HepG2 (cell line): ENCODE measurements at regions not wholly inside any gene's neighbourhood (a gene's known extent, or its start where the extent isn't known, plus 50 kb on each side); places are given as distances from the start of the nearest gene placed in this dataset.

Experiments used
- AHR ChIP-seq: IDR thresholded peaks from 2 replicates; pipeline ENCODE4 v1.6.1; 2018; ENCODE audit warnings: missing genetic modification reagents, missing compliant biosample characterization
- ARHGAP35 ChIP-seq: sonication (generic); formaldehyde crosslinking; IDR thresholded peaks from 2 replicates; pipeline ENCODE4 v1.9.0; 2022; ENCODE audit warnings: mild to moderate bottlenecking, inconsistent platforms, moderate library complexity, missing genetic modification reagents, borderline replicate concordance
- CTCF ChIP-seq: sonication (generic); formaldehyde crosslinking; IDR thresholded peaks from 2 replicates; pipeline ENCODE4 v1.5.0; 2020; ENCODE audit warnings: mild to moderate bottlenecking, missing genetic modification reagents, moderate library complexity
- FOXJ3 ChIP-seq: sonication (generic); formaldehyde crosslinking; IDR thresholded peaks from 2 replicates; pipeline ENCODE4 v1.4.0; 2020; ENCODE audit warnings: missing genetic modification reagents, mild to moderate bottlenecking, borderline replicate concordance
- KLF6 ChIP-seq: IDR thresholded peaks from 2 replicates; pipeline ENCODE4 v1.8.0; 2016; ENCODE audit warnings: missing biosample characterization, missing genetic modification reagents
- POLR2A ChIP-seq, 2 experiments: IDR thresholded peaks; 2 replicates each; pipeline ENCODE4 v1.6.1; 2011; ENCODE audit warnings: low read depth in 2 of 2, low read length in 2 of 2, mild to moderate bottlenecking in 1 of 2, moderate library complexity in 1 of 2; ENCODE audit not compliant: insufficient read depth in 1 of 2
- TARDBP ChIP-seq: sonication (generic); formaldehyde crosslinking; IDR thresholded peaks from 2 replicates; pipeline ENCODE4 v1.8.0; 2022; ENCODE audit warnings: mild to moderate bottlenecking, missing genetic modification reagents
- ZNF12 ChIP-seq: sonication (generic); formaldehyde crosslinking; IDR thresholded peaks from 2 replicates; pipeline ENCODE4 v1.5.0; 2020; ENCODE audit warnings: missing genetic modification reagents
- ZNF263 ChIP-seq: sonication (generic); formaldehyde crosslinking; IDR thresholded peaks from 2 replicates; pipeline ENCODE4 v1.4.0; 2020; ENCODE audit warnings: missing genetic modification reagents
- ZNF318 ChIP-seq: sonication (generic); formaldehyde crosslinking; IDR thresholded peaks from 2 replicates; pipeline ENCODE4 v1.4.0; 2020; ENCODE audit warnings: mild to moderate bottlenecking, missing genetic modification reagents
- ZNF816 ChIP-seq: sonication (generic); formaldehyde crosslinking; IDR thresholded peaks from 2 replicates; pipeline ENCODE4 v1.8.0; 2022; ENCODE audit warnings: missing genetic modification reagents, mild to moderate bottlenecking, borderline replicate concordance
- TF ChIP-seq, protein P1 (sequence below): sonication (generic); formaldehyde crosslinking; IDR thresholded peaks from one replicate; pipeline ENCODE4 v1.5.1; 2020; ENCODE audit warnings: mild to moderate bottlenecking, missing genetic modification reagents; ENCODE audit errors: not compliant biosample characterization
- TF ChIP-seq, protein P2 (sequence below): sonication (generic); formaldehyde crosslinking; IDR thresholded peaks from 2 replicates; pipeline ENCODE4 v1.4.0; 2020; ENCODE audit warnings: missing genetic modification reagents, borderline replicate concordance
- TF ChIP-seq, protein P3 (sequence below): IDR thresholded peaks from 2 replicates; pipeline ENCODE4 v1.6.1; 2012; ENCODE audit warnings: inconsistent platforms

GRCh38 chr9:119036969-119037368 is 332.3 kb downstream of the BRINP1 start:
- TF ChIP-seq CTCF (CRISPR knock-in tag) (no peak), POLR2A (IDR thresholded peaks at IDR 0.05; ENCODE audit: insufficient read depth in 1 of 2, low read depth in 2 of 2, low read length in 2 of 2) (no peak), TARDBP (CRISPR knock-in tag) (no peak), AHR (CRISPR knock-in tag) (no peak), ZNF318 (CRISPR knock-in tag) (no peak), ARHGAP35 (no peak), ZNF263 (CRISPR knock-in tag) (no peak), FOXJ3 (CRISPR knock-in tag) (no peak), ZNF12 (no peak), ZNF816 (CRISPR knock-in tag) (no peak), KLF6 (CRISPR knock-in tag) (no peak)
- TF ChIP-seq, protein P1, sequence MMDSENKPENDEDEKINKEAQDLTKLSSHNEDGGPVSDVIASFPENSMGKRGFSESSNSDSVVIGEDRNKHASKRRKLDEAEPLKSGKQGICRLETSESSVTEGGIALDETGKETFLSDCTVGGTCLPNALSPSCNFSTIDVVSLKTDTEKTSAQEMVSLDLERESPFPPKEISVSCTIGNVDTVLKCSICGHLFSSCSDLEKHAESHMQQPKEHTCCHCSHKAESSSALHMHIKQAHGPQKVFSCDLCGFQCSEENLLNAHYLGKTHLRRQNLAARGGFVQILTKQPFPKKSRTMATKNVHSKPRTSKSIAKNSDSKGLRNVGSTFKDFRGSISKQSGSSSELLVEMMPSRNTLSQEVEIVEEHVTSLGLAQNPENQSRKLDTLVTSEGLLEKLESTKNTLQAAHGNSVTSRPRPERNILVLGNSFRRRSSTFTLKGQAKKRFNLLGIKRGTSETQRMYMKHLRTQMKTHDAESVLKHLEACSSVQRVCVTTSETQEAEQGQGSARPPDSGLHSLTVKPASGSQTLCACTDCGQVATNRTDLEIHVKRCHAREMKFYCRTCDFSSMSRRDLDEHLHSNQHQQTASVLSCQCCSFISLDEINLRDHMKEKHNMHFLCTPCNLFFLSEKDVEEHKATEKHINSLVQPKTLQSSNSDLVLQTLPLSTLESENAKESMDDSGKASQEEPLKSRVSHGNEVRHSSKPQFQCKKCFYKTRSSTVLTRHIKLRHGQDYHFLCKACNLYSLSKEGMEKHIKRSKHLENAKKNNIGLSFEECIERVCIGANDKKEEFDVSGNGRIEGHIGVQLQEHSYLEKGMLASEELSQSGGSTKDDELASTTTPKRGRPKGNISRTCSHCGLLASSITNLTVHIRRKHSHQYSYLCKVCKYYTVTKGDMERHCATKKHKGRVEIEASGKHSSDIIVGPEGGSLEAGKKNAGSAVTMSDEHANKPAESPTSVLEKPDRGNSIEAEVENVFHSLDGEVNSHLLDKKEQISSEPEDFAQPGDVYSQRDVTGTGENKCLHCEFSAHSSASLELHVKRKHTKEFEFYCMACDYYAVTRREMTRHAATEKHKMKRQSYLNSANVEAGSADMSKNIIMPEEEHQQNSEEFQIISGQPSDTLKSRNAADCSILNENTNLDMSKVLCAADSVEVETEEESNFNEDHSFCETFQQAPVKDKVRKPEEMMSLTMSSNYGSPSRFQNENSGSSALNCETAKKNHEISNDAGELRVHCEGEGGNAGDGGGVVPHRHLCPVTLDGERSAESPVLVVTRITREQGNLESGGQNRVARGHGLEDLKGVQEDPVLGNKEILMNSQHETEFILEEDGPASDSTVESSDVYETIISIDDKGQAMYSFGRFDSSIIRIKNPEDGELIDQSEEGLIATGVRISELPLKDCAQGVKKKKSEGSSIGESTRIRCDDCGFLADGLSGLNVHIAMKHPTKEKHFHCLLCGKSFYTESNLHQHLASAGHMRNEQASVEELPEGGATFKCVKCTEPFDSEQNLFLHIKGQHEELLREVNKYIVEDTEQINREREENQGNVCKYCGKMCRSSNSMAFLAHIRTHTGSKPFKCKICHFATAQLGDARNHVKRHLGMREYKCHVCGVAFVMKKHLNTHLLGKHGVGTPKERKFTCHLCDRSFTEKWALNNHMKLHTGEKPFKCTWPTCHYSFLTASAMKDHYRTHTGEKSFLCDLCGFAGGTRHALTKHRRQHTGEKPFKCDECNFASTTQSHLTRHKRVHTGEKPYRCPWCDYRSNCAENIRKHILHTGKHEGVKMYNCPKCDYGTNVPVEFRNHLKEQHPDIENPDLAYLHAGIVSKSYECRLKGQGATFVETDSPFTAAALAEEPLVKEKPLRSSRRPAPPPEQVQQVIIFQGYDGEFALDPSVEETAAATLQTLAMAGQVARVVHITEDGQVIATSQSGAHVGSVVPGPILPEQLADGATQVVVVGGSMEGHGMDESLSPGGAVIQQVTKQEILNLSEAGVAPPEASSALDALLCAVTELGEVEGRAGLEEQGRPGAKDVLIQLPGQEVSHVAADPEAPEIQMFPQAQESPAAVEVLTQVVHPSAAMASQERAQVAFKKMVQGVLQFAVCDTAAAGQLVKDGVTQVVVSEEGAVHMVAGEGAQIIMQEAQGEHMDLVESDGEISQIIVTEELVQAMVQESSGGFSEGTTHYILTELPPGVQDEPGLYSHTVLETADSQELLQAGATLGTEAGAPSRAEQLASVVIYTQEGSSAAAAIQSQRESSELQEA (CRISPR knock-in tag): no peak
- TF ChIP-seq, protein P2, sequence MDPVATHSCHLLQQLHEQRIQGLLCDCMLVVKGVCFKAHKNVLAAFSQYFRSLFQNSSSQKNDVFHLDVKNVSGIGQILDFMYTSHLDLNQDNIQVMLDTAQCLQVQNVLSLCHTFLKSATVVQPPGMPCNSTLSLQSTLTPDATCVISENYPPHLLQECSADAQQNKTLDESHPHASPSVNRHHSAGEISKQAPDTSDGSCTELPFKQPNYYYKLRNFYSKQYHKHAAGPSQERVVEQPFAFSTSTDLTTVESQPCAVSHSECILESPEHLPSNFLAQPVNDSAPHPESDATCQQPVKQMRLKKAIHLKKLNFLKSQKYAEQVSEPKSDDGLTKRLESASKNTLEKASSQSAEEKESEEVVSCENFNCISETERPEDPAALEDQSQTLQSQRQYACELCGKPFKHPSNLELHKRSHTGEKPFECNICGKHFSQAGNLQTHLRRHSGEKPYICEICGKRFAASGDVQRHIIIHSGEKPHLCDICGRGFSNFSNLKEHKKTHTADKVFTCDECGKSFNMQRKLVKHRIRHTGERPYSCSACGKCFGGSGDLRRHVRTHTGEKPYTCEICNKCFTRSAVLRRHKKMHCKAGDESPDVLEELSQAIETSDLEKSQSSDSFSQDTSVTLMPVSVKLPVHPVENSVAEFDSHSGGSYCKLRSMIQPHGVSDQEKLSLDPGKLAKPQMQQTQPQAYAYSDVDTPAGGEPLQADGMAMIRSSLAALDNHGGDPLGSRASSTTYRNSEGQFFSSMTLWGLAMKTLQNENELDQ (CRISPR knock-in tag): no peak
- TF ChIP-seq, protein P3, sequence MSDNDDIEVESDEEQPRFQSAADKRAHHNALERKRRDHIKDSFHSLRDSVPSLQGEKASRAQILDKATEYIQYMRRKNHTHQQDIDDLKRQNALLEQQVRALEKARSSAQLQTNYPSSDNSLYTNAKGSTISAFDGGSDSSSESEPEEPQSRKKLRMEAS: no peak
